ENCODE measurements at regions not wholly inside any gene's neighbourhood (a gene's known extent, or its start where the extent isn't known, plus 50 kb on each side); places are given as distances from the start of the nearest gene placed in this dataset.

DNA sequence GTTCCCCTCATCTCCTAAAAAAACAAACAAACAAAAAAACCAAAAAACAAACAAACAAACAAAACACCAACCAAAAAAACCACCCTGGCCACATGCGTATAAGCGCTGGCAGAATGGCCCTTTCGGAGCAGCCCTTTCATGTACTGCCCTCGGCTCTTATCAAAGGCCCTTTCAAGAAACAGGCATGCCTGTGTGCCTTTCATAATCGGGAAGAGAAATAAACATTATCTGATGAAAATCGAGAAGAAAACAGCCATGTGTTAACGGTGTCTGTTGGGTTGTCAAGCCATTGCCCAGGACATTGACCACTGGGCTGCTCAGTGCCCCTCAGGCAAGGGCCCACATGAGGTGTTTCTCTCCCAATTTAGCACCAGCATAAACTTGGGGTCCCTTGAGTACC, 68.3 kb downstream of the PJA1 start:
- peaks cover 20% of the 10 kb centered on the region for H3K27me3 ChIP-seq (ENCODE audit: control insufficient read depth, insufficient read depth, low read length)
- no peaks in the 10 kb centered on the region for H3K9me3 ChIP-seq (ENCODE audit: control insufficient read depth, insufficient read depth, low read length)
- no peak overlapping the region for H3K56ac ChIP-seq (ENCODE audit: extremely low read depth, insufficient read depth, low read length)
- no TSS peak for BruUV-seq (replicated peaks)
- ChIA-PET CTCF (no interaction called here), POLR2A (ENCODE audit: unreplicated experiment) (no interaction called here)
- no peak for ATAC-seq (ENCODE audit: low read depth)
- DNase-seq: no peak
- H3K36me3 ChIP-seq (ENCODE audit: control insufficient read depth, insufficient read depth, low read length): no peaks in the 10 kb centered on the region
- H3K4me1 ChIP-seq (ENCODE audit: control insufficient read depth, insufficient read depth, low read length): no peaks in the 10 kb centered on the region
- H3K14ac ChIP-seq (replicated peaks; ENCODE audit: low read depth, low read length): no peak overlapping the region
- no peak overlapping the region for H3K27ac ChIP-seq (ENCODE audit: insufficient read depth, low read length)
- intact Hi-C loops (cut with micrococcal nuclease): no loop called here
- H3K18ac ChIP-seq (ENCODE audit: low read depth, low read length): no peak overlapping the region
- no peak overlapping the region for H3K23ac ChIP-seq (ENCODE audit: low read depth, low read length)
- H3K4ac ChIP-seq (ENCODE audit: low read depth, low read length): no peak overlapping the region
- H2BK20ac ChIP-seq (ENCODE audit: low read depth, low read length): no peak overlapping the region
- no peak overlapping the region for H2AK9ac ChIP-seq (replicated peaks; ENCODE audit: low read depth, low read length, poor library complexity)
- H3K79me1 ChIP-seq (ENCODE audit: low read depth in 1 of 2, low read length in 2 of 2): no peaks in the 10 kb centered on the region
- no peak overlapping the region for H2AFZ ChIP-seq (replicated peaks; ENCODE audit: low read length, poor library complexity)
- H2AK5ac ChIP-seq (ENCODE audit: low read depth, low read length): no peak overlapping the region
- in situ Hi-C loops (cut with MboI; ENCODE audit: low sequenced_read_pairs): no loop called here
- no peak overlapping the region for H3K4me3 ChIP-seq (ENCODE audit: insufficient read depth, low read depth, low read length)
- no peak overlapping the region for H4K5ac ChIP-seq (ENCODE audit: low read depth, low read length)
- H4K91ac ChIP-seq (ENCODE audit: insufficient read depth, low read depth, low read length): no peak overlapping the region
- no peak overlapping the region for H2BK5ac ChIP-seq (ENCODE audit: low read depth, low read length, poor library complexity, severe bottlenecking)
- H4K8ac ChIP-seq (ENCODE audit: low read depth in 2 of 2, low read length in 2 of 2): no peak overlapping the region
- H4K20me1 ChIP-seq (ENCODE audit: insufficient read depth, low read length): no peaks in the 10 kb centered on the region
- H3K9me1 ChIP-seq (ENCODE audit: insufficient read depth, low read length): no peaks in the 10 kb centered on the region
- no peak overlapping the region for H3K4me2 ChIP-seq (ENCODE audit: low read depth, low read length)
- WGBS, 2 experiments (ENCODE audit: extremely low coverage in 2 of 2, insufficient read length in 1 of 2): no CpG with 5 or more reads among the region's 7 CpGs
- TF ChIP-seq MAZ (IDR thresholded peaks at IDR 0.05; ENCODE audit: borderline replicate concordance, low read depth, low read length) (no peak), RAD21 (IDR thresholded peaks at IDR 0.05; ENCODE audit: low read length) (no peak), MAFK (IDR thresholded peaks at IDR 0.05; ENCODE audit: low read depth, low read length) (no peak), CEBPB (IDR thresholded peaks at IDR 0.05; ENCODE audit: low read depth, low read length) (no peak), SMC3 (IDR thresholded peaks at IDR 0.05; ENCODE audit: low read depth, low read length) (no peak)
- H2BK15ac ChIP-seq (ENCODE audit: low read depth, low read length): no peak overlapping the region
- no peak overlapping the region for H2BK120ac ChIP-seq (ENCODE audit: low read depth, low read length)
- no peak overlapping the region for H3K9ac ChIP-seq (ENCODE audit: low read depth, low read length)
- dilution Hi-C loops (cut with HindIII; ENCODE audit: low sequenced_read_pairs, unreplicated experiment): no loop called here

Data from IMR-90 (cell line).